ENCODE measurements at regions not wholly inside any gene's neighbourhood (a gene's known extent, or its start where the extent isn't known, plus 50 kb on each side); places are given as distances from the start of the nearest gene placed in this dataset.

DNA sequence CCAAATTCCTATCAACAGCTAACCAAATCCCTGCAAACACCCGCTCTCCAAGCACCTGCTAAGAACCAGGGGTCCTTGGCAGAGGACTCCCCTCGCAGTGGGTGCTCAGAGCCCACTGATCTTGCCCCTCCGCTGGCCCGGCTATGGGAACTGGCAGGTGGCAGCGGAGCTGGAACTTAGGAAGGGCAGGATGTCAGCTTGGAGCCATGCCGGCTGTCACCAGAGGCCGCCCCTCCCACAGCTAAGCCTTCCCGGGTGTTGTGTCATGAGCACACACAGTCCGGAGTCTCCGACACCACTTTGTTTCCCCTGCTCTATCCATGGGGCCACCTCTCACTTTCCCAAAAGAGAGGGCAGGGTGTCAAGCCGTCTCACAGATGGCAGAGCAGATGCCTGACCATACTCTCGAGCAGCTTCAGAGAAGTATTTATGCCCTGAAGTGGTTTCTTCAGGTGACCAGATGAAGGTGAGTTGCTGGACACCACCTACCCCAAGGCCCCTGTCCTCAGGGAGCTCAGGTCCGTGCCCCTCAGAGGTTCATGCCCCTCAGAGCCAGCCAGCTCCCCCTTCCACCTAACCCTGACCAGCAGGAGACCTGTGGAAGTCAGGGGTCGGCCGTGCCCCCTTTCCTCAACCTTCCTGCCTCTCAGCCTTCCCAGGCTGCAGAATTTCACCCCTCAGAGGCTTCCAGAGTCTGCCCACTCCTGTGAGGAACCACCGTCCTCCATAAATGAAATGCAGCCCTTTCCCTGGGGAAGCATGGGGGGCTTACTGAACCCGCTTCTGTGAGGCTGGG is 545.7 kb upstream of the B3GAT1 start:
- WGBS (ENCODE audit: low lambda C conversion rate), result 12% methylated on average over 9 of the region's 17 CpGs
- H3K9me3 ChIP-seq (ENCODE audit: low read length), result no peaks in the 10 kb centered on the region
- H4K20me1 ChIP-seq (ENCODE audit: insufficient read depth, low read length), result no peaks in the 10 kb centered on the region
- DNase-seq (ENCODE audit: low spot score) (no peak), ATAC-seq (peak; percentile 34; the same call in 2 of the 3 replicates), FAIRE-seq (no peak)
- ChIA-PET POLR2A (no interaction called here), CTCF (ENCODE audit: low intra/inter-chr PET ratio, low total read pairs) (no interaction called here)
- TF ChIP-seq ZNF362 (CRISPR knock-in tag; IDR thresholded peaks at IDR 0.05; ENCODE audit: borderline replicate concordance) (no peak), PITX1 (CRISPR knock-in tag; IDR thresholded peaks at IDR 0.05) (no peak)
- H3K9ac ChIP-seq (ENCODE audit: insufficient read depth, low read depth, low read length), result no peak overlapping the region
- no peaks in the 10 kb centered on the region for H3K36me3 ChIP-seq (replicated peaks in 1 of 2; ENCODE audit: control insufficient read depth in 1 of 2, insufficient read depth in 2 of 2, low read length in 2 of 2)
- H3K4me2 ChIP-seq (ENCODE audit: low read depth, low read length), result no peak overlapping the region
- no peaks in the 10 kb centered on the region for H3K4me1 ChIP-seq (ENCODE audit: insufficient read depth, low read length)
- H3K4me3 ChIP-seq (replicated peaks in 1 of 3; ENCODE audit: insufficient read depth in 1 of 3, low read depth in 2 of 3, low read length in 3 of 3), result no peak overlapping the region
- BruUV-seq (replicated peaks), result no TSS peak
- H2AFZ ChIP-seq (ENCODE audit: low read length), result no peak overlapping the region
- H3K27ac ChIP-seq (ENCODE audit: extremely low read length, insufficient read depth, low read length), result no peak overlapping the region
- no peaks in the 10 kb centered on the region for H3K79me2 ChIP-seq (ENCODE audit: insufficient read depth, low read length)
- in situ Hi-C loops (cut with HindIII; ENCODE audit: extremely low pct_ligation_motif_present, low pct_unique_long_range_greater_than_20kb) (no loop called here), intact Hi-C loops (cut with micrococcal nuclease; ENCODE audit: unreplicated experiment) (no loop called here)
- H3K27me3 ChIP-seq (ENCODE audit: control insufficient read depth in 1 of 2, insufficient read depth in 2 of 2, low read length in 2 of 2), result peaks cover 0 to 6% of the 10 kb centered on the region in 2 experiments; a peak in 2 of 5 replicates

DNA sequence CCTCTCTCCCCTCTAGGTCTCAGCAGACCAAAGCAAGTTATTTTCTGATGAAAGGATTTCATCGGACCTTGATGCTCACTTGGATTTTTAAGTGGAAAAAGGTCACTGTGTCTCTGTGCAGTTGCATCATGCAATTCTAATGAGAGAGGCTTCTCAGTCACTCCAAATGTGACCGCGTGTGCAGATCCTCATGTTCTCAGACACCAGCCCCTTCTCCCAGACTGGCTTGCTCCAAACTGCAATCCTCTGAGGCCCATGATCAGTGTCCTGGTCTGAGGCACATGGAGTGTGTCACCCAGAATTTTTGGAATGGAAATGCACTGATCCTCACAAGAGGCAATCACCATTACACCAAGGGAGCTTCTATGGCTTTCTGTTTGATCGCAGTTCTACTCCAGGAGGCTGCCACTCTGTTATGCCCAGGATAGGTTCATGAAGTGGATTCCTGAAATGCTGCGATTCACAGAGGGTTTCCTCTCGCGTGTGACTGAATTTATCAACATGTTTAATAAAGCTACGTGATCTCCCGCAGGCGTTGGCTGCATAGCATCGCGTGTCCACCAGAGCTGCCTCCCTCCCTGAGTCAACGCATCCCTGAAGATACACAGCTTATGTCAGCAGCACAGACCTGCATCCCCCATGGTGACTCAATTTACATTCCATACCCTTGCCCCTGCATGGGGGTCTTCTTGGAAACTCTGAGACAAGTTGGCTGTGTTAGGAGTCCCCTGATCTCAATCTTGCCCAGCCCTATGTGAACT is 544.6 kb upstream of the B3GAT1 start:
- no TSS peak for BruUV-seq (replicated peaks)
- intact Hi-C loops (cut with micrococcal nuclease; ENCODE audit: unreplicated experiment) (no loop called here), in situ Hi-C loops (cut with HindIII; ENCODE audit: extremely low pct_ligation_motif_present, low pct_unique_long_range_greater_than_20kb) (no loop called here)
- no peak overlapping the region for H3K4me2 ChIP-seq (ENCODE audit: low read depth, low read length)
- H3K9me3 ChIP-seq (ENCODE audit: low read length), result no peaks in the 10 kb centered on the region
- TF ChIP-seq, protein P1, sequence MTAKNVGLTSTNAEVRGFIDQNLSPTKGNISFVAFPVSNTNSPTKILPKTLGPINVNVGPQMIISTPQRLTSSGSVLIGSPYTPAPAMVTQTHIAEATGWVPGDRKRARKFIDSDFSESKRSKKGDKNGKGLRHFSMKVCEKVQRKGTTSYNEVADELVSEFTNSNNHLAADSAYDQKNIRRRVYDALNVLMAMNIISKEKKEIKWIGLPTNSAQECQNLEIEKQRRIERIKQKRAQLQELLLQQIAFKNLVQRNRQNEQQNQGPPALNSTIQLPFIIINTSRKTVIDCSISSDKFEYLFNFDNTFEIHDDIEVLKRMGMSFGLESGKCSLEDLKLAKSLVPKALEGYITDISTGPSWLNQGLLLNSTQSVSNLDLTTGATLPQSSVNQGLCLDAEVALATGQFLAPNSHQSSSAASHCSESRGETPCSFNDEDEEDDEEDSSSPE (CRISPR knock-in tag; IDR thresholded peaks at IDR 0.05), result no peak
- TF ChIP-seq RFXANK (CRISPR knock-in tag; IDR thresholded peaks at IDR 0.05) (no peak), AHR (CRISPR knock-in tag; IDR thresholded peaks at IDR 0.05) (no peak), ZNF841 (CRISPR knock-in tag; IDR thresholded peaks at IDR 0.05; ENCODE audit: borderline replicate concordance) (no peak), SP140L (CRISPR knock-in tag; IDR thresholded peaks at IDR 0.05; ENCODE audit: borderline replicate concordance) (no peak), KAT7 (CRISPR knock-in tag; IDR thresholded peaks at IDR 0.05; ENCODE audit: borderline replicate concordance) (no peak), CBX5 (CRISPR knock-in tag; IDR thresholded peaks at IDR 0.05; ENCODE audit: borderline replicate concordance) (no peak), NFYB (CRISPR knock-in tag; IDR thresholded peaks at IDR 0.05) (no peak), ZNF496 (CRISPR knock-in tag; IDR thresholded peaks at IDR 0.05; ENCODE audit: insufficient replicate concordance) (no peak), NCOA1 (CRISPR knock-in tag; IDR thresholded peaks at IDR 0.05) (no peak), ZNF329 (CRISPR knock-in tag; IDR thresholded peaks at IDR 0.05; ENCODE audit: low read depth) (no peak), ZNF367 (CRISPR knock-in tag; IDR thresholded peaks at IDR 0.05; ENCODE audit: borderline replicate concordance) (no peak), FOXA3 (CRISPR knock-in tag; IDR thresholded peaks at IDR 0.05) (no peak), JUNB (CRISPR knock-in tag; IDR thresholded peaks at IDR 0.05; ENCODE audit: borderline replicate concordance) (no peak)
- ChIA-PET POLR2A (no interaction called here), CTCF (ENCODE audit: low intra/inter-chr PET ratio, low total read pairs) (no interaction called here)
- no peak overlapping the region for H3K9ac ChIP-seq (ENCODE audit: insufficient read depth, low read depth, low read length)
- ATAC-seq (no peak), FAIRE-seq (no peak), DNase-seq (ENCODE audit: low spot score) (no peak)
- H3K4me3 ChIP-seq (replicated peaks in 1 of 3; ENCODE audit: insufficient read depth in 1 of 3, low read depth in 2 of 3, low read length in 3 of 3), result no peak overlapping the region
- WGBS (ENCODE audit: low lambda C conversion rate), result 33% methylated on average over 11 of the region's 13 CpGs
- peaks cover 0 to 6% of the 10 kb centered on the region in 2 experiments; a peak in 2 of 5 replicates for H3K27me3 ChIP-seq (ENCODE audit: control insufficient read depth in 1 of 2, insufficient read depth in 2 of 2, low read length in 2 of 2)
- no peaks in the 10 kb centered on the region for H4K20me1 ChIP-seq (ENCODE audit: insufficient read depth, low read length)
- H3K79me2 ChIP-seq (ENCODE audit: insufficient read depth, low read length), result no peaks in the 10 kb centered on the region
- no peaks in the 10 kb centered on the region for H3K4me1 ChIP-seq (ENCODE audit: insufficient read depth, low read length)
- no peak overlapping the region for H3K27ac ChIP-seq (ENCODE audit: extremely low read length, insufficient read depth, low read length)
- no peaks in the 10 kb centered on the region for H3K36me3 ChIP-seq (replicated peaks in 1 of 2; ENCODE audit: control insufficient read depth in 1 of 2, insufficient read depth in 2 of 2, low read length in 2 of 2)
- H2AFZ ChIP-seq (ENCODE audit: low read length), result no peak overlapping the region
